GM23248 (cell line): ENCODE measurements at regions not wholly inside any gene's neighbourhood (a gene's known extent, or its start where the extent isn't known, plus 50 kb on each side); places are given as distances from the start of the nearest gene placed in this dataset.

Experiments used
- DNase-seq: peaks from one replicate; pipeline ENCODE4 v3.0.0-alpha.2; 2015
- H2AFZ ChIP-seq: fragments of 200-600 bp; sonication (generic); 2 replicates; pipeline ENCODE4 v1.6.1; 2016; ENCODE audit warnings: antibody characterized with exemption
- H3F3A ChIP-seq: fragments of 200-600 bp; sonication (generic); 2 replicates; pipeline ENCODE4 v1.6.1; 2016; ENCODE audit warnings: mild to moderate bottlenecking, antibody characterized with exemption, mixed run types; ENCODE audit not compliant: insufficient read depth
- H3K27ac ChIP-seq: fragments of 200-600 bp; sonication (generic); 2 replicates; pipeline ENCODE4 v1.5.1; 2016; ENCODE audit warnings: mild to moderate bottlenecking
- H3K27me3 ChIP-seq: fragments of 200-600 bp; sonication (generic); replicated peaks from 2 replicates; pipeline ENCODE4 v1.6.1; 2016; ENCODE audit warnings: mild to moderate bottlenecking; ENCODE audit not compliant: insufficient read depth
- H3K36me3 ChIP-seq: fragments of 200-600 bp; sonication (generic); 2 replicates; pipeline ENCODE4 v1.6.1; 2016; ENCODE audit warnings: low read depth, mild to moderate bottlenecking
- H3K4me1 ChIP-seq: fragments of 200-600 bp; sonication (generic); 2 replicates; pipeline ENCODE4 v1.6.1; 2016; ENCODE audit warnings: mild to moderate bottlenecking; ENCODE audit not compliant: insufficient read depth
- H3K4me2 ChIP-seq: fragments of 200-600 bp; sonication (generic); one replicate; pipeline ENCODE4 v1.6.1; 2016; ENCODE audit warnings: mild to moderate bottlenecking; ENCODE audit not compliant: unreplicated experiment
- H3K4me3 ChIP-seq: fragments of 200-600 bp; sonication (generic); 2 replicates; pipeline ENCODE4 v1.5.1; 2016; ENCODE audit warnings: mild to moderate bottlenecking
- H3K79me2 ChIP-seq: fragments of 200-600 bp; sonication (generic); 2 replicates; pipeline ENCODE4 v1.6.1; 2016; ENCODE audit warnings: mild to moderate bottlenecking; ENCODE audit not compliant: insufficient read depth
- H3K9ac ChIP-seq: fragments of 200-600 bp; sonication (generic); 2 replicates; pipeline ENCODE4 v1.6.1; 2016; ENCODE audit warnings: mild to moderate bottlenecking
- H3K9me2 ChIP-seq: fragments of 200-600 bp; sonication (generic); 2 replicates; pipeline ENCODE4 v1.6.1; 2016; ENCODE audit warnings: mixed run types, mild to moderate bottlenecking, moderate library complexity; ENCODE audit not compliant: insufficient read depth
- H3K9me3 ChIP-seq: fragments of 200-600 bp; sonication (generic); one replicate; pipeline ENCODE4 v1.6.1; 2017; ENCODE audit warnings: low read depth
- H4K20me1 ChIP-seq: fragments of 200-600 bp; sonication (generic); 2 replicates; pipeline ENCODE4 v1.6.0; 2016; ENCODE audit not compliant: insufficient read depth
- EZH2 ChIP-seq: fragments of 200-600 bp; sonication (generic); IDR thresholded peaks from 2 replicates; pipeline ENCODE4 v1.6.1; 2018; ENCODE audit warnings: antibody characterized with exemption, mild to moderate bottlenecking; ENCODE audit not compliant: insufficient read depth, poor library complexity, severe bottlenecking
- EZH2phosphoT487 ChIP-seq: fragments of 200-600 bp; sonication (generic); IDR thresholded peaks from 2 replicates; pipeline ENCODE4 v1.6.1; 2018; ENCODE audit warnings: antibody characterized with exemption, moderate library complexity, mild to moderate bottlenecking, low read depth; ENCODE audit not compliant: insufficient read depth
- WGBS, 2 experiments: methylation state at CpG; one replicate each; pipeline ENCODE4 v1.1.6; 2015 to 2017; ENCODE audit warnings: low lambda C conversion rate in 2 of 2, low coverage in 1 of 2; ENCODE audit errors: missing lambda C conversion rate in 2 of 2; 5-methylcytosine and 5-hydroxymethylcytosine counted together
- in situ Hi-C: fragments of 300-500 bp; cut with MboI; formaldehyde crosslinking; loops from 2 replicates; pipeline ENCODE4 v1.15.0; 2020

DNA sequence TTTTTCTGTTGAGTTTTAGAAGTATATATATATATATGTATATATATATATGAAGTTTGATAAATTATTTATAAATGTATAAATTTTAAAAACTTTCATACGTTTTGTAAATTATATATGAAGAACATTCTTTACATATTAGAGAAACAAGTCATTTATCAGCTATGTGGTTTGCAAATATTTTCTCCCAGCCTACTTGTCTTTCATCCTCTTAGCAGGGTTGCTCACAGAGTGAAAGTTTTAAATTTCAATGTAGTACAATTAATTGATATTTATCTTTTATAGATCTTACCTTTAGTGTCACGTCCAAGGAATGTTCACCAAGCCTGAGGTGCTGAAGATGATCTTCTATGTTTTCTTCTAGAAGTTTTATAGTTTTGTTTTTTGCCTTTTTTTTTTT is 78.3 kb upstream of the HS6ST1 start:
- 52 to 68% methylated on average over 2 of the region's 2 CpGs for WGBS, 2 experiments
- no peak overlapping the region for H2AFZ ChIP-seq
- H3K27ac ChIP-seq: no peak overlapping the region
- no peaks in the 10 kb centered on the region for H3K9me2 ChIP-seq
- no peaks in the 10 kb centered on the region for H3K36me3 ChIP-seq
- H3K4me2 ChIP-seq: no peak overlapping the region
- peaks cover 7% of the 10 kb centered on the region for H3K4me1 ChIP-seq
- no peaks in the 10 kb centered on the region for H3K27me3 ChIP-seq
- TF ChIP-seq EZH2phosphoT487: no peak
- no peak for TF ChIP-seq EZH2
- peaks cover 5% of the 10 kb centered on the region; the same call in 1 of the 2 replicates for H3F3A ChIP-seq
- H3K9ac ChIP-seq: no peak overlapping the region
- H3K9me3 ChIP-seq: no peaks in the 10 kb centered on the region
- DNase-seq: no peak
- no peaks in the 10 kb centered on the region for H3K79me2 ChIP-seq
- no peaks in the 10 kb centered on the region for H4K20me1 ChIP-seq
- in situ Hi-C loops: no loop called here
- H3K4me3 ChIP-seq: no peak overlapping the region

DNA sequence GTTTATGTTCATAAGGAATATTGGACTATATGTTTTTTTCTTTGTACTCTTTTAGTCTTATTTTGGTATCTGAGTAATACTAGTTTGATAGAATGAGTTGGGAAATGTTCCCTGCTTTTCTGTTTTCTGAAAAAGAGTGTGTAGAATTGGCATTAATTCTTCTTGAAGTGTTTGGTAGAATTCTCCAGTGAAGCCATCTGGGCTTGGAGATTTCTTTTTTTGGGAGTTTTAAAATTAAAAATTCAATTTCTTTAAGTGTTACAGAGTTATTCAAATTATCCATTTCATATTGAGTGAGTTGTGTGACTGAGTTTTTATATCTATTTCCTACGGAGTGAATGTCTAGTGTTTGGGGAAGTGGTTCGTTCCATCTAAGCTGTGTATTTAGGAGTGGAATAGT is 80.6 kb upstream of the HS6ST1 start:
- H3F3A ChIP-seq: no peaks in the 10 kb centered on the region
- H3K4me2 ChIP-seq: no peak overlapping the region
- no peaks in the 10 kb centered on the region for H3K79me2 ChIP-seq
- H3K4me1 ChIP-seq: no peaks in the 10 kb centered on the region
- in situ Hi-C loops: no loop called here
- H3K36me3 ChIP-seq: no peaks in the 10 kb centered on the region
- no peaks in the 10 kb centered on the region for H3K9me3 ChIP-seq
- no peaks in the 10 kb centered on the region for H3K9me2 ChIP-seq
- H3K27me3 ChIP-seq: no peaks in the 10 kb centered on the region
- DNase-seq: no peak
- no peak overlapping the region for H3K4me3 ChIP-seq
- no peak overlapping the region for H2AFZ ChIP-seq
- no peak for TF ChIP-seq EZH2
- no peak for TF ChIP-seq EZH2phosphoT487
- H3K27ac ChIP-seq: no peak overlapping the region
- H4K20me1 ChIP-seq: no peaks in the 10 kb centered on the region
- no peak overlapping the region for H3K9ac ChIP-seq
- WGBS, 2 experiments: 76 to 85% methylated on average over 2 of the region's 2 CpGs

DNA sequence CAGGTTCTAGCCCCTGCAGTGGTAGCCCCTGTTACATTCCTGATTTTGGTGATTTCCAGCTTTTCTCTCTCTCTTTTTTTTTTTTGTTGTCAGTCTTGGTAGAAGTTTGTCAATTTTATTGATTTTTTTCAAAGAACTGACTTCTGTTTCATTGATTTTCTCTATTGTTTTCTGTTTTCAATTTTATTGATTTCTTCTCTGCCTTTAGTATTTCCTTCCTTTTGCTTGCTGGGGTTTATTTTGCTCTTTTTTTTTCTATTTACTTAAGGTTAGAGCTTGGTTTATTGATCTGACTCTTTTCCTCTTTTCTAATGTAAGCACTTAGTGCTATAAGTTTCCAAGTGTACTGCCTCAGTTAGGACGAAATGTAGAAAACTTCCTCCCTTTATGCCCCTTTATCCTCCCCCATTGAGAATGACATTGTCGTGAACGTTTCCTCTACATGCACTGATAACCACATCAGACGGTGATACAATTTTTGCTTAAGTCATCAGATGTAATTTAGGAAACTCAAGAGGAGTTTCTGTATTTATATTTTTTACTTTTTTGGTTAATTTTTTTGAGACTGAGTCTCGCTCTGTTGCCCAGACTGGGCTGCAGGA is 81.1 kb upstream of the HS6ST1 start:
- H3K36me3 ChIP-seq: no peaks in the 10 kb centered on the region
- no peak overlapping the region for H3K27ac ChIP-seq
- no peak for DNase-seq
- H3K27me3 ChIP-seq: no peaks in the 10 kb centered on the region
- no peaks in the 10 kb centered on the region for H3K4me1 ChIP-seq
- no peak overlapping the region for H3K9ac ChIP-seq
- H3K9me3 ChIP-seq: no peaks in the 10 kb centered on the region
- H3F3A ChIP-seq: no peaks in the 10 kb centered on the region
- 79 to 82% methylated on average over 5 of the region's 5 CpGs for WGBS, 2 experiments
- TF ChIP-seq EZH2phosphoT487: no peak
- TF ChIP-seq EZH2: no peak
- in situ Hi-C loops: no loop called here
- no peak overlapping the region for H2AFZ ChIP-seq
- H3K79me2 ChIP-seq: no peaks in the 10 kb centered on the region
- no peaks in the 10 kb centered on the region for H4K20me1 ChIP-seq
- H3K4me2 ChIP-seq: no peak overlapping the region
- no peaks in the 10 kb centered on the region for H3K9me2 ChIP-seq
- no peak overlapping the region for H3K4me3 ChIP-seq

DNA sequence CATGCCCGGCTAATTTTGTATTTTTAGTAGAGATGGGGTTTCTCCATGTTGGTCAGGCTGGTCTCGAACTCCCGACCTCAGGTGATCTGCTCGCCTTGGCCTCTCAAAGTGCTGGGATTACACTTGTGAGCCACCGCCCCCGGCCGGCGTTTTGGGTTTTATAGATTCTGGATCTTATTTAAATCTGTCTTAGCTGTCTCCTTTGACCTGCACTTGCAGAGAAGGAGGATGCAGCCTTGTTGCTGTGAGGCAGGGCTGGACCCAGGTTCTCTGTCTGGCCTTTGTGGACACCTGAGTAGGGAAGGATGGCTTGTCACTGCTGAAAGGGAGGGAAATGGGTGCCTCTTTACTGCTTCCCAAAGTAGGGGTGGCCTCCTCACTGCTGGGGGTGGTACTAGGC is 83.0 kb upstream of the HS6ST1 start:
- no peak for DNase-seq
- Histone ChIP-seq H3K27ac (no peak overlapping the region), H3K4me2 (no peak overlapping the region), H4K20me1 (no peaks in the 10 kb centered on the region), H3K79me2 (no peaks in the 10 kb centered on the region), H3K9ac (no peak overlapping the region), H3K4me3 (no peak overlapping the region), H3K9me2 (no peaks in the 10 kb centered on the region), H3K4me1 (no peaks in the 10 kb centered on the region), H3K27me3 (no peaks in the 10 kb centered on the region), H3F3A (no peaks in the 10 kb centered on the region), H3K36me3 (no peaks in the 10 kb centered on the region), H3K9me3 (no peaks in the 10 kb centered on the region), H2AFZ (no peak overlapping the region)
- in situ Hi-C loops: no loop called here
- TF ChIP-seq EZH2 (no peak), EZH2phosphoT487 (no peak)
- 96 to 98% methylated on average over 7 to 8 of the region's 8 CpGs for WGBS, 2 experiments
